GM18519 (cell line): ENCODE measurements at regions not wholly inside any gene's neighbourhood (a gene's known extent, or its start where the extent isn't known, plus 50 kb on each side); places are given as distances from the start of the nearest gene placed in this dataset.

ENCODE experiments used
- ATAC-seq: cut with Tn5 transposase; IDR thresholded peaks from one replicate; pipeline ENCODE4 v1.9.1; 2021; ENCODE audit warnings: mild to moderate bottlenecking, moderate library complexity; ENCODE audit not compliant: unreplicated experiment, low FRiP score

DNA sequence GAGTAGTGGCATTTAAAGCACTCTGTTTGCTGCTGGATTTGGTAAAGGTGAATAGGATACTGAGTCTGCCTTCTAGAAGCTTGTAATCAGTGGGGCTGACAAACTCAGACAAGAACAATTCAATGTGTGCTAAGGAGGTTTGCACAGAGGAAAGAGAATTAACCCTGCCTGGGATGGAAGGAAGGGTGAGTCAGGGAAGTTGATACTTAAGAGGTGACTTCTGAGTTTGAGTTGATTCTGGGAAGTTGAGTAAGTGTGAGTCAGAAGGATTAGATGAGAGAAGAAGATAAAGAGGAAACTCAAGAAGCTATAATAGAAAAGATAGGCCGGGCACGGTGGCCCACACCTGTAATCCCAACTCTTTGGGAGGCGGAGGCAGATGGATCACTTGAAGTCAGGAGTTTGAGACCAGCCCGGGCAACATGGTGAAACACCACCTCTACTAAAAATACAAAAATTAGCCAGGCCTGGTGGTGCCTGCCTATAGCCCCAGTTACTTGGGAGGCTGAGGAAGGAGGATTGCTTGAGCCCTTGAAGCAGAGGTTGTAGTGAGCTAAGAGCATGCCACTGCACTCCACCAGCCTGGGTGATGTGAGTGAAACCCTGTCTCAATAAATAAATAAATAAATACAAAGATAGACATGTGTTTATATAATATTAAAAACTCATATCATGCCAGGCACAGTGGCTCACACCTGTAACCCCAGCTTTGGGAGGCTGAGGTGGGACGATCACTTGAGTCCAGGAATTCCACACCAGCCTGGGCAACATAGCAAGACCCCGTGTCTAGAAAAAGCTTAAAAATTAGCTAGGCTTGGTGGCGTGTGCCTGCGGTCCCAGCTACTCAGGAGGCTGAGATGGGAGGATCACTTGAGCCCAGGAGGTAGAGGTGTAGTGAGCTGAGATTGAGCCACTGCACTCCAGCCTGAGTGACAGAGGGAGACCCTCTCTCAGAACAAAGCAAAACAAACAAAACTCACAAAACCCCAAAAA lies 126.8 kb upstream of the CPM start:
- no peak for ATAC-seq

GRCh38 chr12:69061574-69061973 lies 128.6 kb upstream of the CPM start:
- ATAC-seq, result no peak

DNA sequence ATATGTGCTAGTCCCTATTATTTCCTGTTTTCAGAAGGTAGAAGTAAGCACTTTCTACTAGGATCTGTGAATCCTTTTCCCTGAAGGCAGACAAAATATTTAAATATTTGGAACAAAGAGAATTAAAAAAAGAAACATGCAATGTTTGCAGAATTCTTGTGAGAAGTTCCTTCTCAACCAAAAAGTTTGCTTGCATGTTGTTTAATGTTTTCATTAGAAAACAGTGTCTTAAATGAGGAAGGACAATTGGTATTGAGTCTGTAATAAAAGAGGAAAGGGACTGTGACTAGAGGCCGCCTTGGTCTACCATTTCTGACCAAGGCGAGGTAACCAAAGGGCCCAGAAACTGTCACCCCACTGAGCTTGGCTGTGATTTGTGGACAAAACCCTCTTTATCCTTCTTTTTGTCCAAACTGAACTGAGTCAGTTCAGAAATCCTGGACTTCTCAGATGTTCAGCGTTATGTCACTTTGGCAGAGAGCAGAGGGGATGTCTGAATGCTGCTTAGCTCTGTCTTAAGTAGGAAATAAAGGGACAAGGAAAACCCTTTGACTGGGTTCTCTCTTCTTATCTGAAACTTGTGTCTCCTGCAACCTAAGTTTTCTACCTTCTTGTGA lies 129.8 kb upstream of the CPM start:
- no peak for ATAC-seq

- ATAC-seq, result no peak
Measured at GRCh38 chr12:69064734-69065443, 131.9 kb upstream of the CPM start.

- no peak for ATAC-seq
Measured at GRCh38 chr12:69065775-69066174, 132.8 kb upstream of the CPM start.

- no peak for ATAC-seq
Measured at GRCh38 chr12:69066492-69067373, 133.8 kb upstream of the CPM start.

DNA sequence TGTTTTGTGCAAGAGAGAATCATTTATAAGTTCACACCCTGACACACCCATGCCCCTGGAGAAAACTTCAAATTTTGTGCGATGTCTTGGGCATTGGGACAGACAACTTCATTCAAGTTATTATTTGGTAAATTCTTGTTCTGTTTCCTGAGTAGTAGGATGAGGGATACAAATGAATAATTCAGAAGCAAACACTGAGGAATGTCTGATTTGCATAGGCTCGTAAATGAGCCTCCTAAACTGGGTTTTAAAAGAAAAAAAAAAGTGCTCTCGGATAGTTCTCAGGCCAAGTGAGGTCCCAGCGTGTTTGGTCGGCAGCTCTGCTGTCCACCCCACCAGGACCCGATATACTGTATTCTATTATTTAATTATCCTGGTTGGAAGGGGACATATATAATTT lies 134.7 kb upstream of the CPM start:
- no peak for ATAC-seq

DNA sequence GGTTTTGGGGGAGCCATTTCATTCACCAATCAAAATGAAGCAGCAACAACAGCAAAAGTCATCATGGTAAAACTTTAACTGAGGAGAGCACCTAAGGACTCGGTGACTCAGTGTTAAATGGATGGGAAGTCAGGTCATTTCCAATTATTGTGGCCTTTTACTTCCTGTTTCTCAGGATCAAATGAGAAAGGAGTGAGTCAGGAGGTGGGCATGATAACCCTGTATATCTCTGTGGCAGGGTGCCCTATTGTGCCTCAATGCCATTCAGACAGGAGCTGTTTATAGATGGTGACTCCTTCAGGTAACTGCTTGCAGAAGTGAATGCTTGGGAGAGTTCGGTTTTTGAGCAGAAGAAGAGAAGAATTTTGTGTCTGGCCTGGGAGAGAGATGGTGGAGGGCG lies 135.5 kb upstream of the CPM start:
- ATAC-seq, result no peak

DNA sequence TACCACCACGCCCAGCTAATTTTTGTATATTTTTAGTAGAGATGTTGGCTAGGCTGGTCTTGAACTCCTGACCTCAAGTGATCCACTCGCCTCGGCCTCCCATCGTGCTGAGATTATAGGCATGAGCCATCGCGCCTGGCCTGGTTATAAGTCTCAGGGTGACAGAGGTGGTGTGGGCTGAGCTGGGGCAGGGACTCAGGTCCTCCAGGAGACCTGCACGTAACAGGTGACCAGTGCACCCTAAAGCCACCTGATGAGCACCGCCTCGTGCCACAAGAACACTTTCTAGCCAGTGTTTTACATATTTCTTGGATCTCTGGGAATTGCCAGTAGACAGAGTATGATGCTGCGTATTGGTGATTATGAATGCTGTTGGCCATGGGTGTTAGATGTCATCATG lies 136.5 kb upstream of the CPM start:
- no peak for ATAC-seq

DNA sequence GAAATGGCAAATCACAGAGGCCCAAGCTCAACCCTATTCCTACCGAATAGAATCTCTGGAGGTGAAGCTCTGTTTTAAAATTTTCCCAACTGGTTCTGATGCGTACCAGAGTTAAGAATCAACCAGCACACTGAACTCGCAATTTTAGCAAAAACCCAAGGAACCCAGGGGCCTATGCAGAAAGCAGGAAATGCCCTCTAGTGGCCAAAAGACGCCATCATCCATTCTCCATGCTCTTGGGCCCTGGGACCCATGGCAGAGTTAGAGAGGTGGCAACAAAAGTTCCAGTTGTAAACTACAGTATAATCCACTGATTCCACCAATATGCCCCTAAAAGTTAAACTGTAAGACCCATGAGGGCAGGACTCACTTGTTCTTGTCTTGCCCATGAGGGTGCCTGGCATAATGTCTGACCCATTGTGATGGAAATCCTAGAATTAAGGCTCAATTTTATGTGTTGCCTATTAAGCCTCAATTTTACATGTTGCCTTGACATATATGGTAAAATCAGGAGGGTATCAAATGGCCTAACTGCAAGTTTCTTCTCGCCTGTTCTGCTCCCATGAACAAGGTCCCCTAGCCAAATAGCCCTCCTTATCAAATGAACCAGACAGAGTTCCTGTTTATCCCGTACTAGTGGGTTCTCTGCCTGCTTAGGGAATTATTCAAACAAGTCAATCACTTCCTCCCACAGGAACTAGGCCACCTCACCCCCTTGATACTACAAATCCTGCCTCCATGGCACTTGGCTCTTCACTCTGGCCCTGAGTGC lies 137.5 kb upstream of the CPM start:
- no peak for ATAC-seq

DNA sequence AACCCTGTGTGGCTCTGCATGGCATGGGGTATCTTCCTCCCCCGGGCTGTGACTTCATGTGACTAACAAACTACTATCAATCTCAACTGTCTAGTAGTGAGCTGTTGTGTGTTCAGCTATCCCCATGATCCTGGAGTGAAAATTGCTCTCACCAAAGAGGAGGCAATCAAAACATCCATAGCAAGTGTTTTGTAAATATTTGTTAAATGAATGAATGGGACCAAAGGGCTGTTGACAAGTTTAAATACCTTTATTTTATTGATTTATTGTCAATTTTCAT lies 138.1 kb upstream of the CPM start:
- ATAC-seq, result no peak

DNA sequence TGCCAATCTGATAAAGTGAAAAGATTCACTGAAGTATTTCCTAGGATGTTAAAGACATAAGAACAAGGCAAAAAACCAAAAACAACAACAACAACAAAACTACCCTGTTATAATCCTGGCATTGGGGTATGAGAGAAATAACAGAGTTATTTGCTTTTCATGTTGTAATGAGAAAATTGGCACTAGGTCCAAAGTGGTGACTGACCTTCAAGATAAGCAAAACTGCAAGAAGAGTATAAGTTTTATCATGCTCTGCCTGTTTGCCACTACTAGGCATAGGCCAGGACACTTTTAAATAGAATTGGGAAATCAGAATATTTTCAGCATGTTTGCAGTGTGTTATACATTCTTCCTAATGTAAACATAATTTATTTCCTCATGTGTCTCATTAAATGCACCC lies 140.1 kb upstream of the CPM start:
- no peak for ATAC-seq

DNA sequence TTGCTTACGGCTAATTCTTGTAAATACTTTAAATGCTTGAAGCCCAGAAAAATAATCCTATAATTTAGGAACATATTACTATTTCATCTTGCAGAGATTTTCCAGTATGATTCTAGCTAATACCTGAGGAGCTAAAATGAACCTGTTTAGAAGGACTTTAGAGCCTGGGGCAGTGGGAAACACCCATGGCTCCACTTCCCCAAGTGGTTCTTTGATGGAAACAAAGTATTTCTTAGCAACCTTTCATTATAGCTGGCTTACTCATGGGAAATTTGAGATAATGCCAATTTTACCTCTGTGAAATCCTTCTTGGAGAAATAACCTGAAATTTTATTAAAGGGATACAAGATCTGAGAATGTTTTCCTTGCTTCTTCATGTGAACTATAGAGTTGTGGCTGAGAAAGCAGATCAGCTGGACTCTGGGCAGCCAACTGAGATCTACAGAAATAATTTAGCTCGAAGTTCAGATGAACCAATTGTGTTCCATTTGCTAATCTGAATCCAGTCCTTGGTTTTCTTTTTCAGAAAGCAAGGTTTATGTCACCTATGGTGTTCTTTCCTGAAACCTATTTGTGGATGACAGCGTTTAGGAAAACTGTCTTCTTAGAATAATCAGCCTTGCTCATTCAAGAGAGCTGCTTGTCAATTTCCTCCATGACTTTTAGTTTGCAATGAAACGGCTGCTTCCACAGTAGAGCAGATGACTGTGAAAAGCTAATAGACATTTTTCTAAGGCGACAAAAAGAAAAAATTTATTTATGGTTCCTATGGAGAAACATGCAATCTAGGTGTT lies 141.8 kb upstream of the CPM start:
- no peak for ATAC-seq

DNA sequence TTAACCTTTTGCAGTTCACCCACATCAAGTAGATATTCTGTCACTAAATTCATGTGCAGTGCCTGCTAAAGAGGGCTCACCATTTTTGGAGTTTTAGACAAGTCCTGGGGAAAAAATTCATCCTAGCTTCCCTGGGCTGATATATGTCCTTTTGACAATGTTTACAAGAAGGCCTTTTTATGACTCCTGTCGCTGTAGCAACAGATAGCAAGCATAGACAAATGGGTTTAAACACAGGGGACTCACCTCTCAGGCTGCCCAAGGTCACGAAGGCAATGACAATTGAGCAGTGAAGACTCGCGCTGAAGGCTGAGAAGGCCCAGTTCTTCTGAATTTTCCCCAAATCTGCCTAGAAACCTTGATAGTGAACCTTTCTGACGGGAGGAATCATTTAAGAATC lies 150.7 kb upstream of the CPM start:
- no peak for ATAC-seq

GRCh38 chr12:69084816-69085378 lies 151.9 kb upstream of the CPM start:
- ATAC-seq, result no peak

GRCh38 chr12:69085852-69086251 lies 152.9 kb upstream of the CPM start:
- no peak for ATAC-seq

DNA sequence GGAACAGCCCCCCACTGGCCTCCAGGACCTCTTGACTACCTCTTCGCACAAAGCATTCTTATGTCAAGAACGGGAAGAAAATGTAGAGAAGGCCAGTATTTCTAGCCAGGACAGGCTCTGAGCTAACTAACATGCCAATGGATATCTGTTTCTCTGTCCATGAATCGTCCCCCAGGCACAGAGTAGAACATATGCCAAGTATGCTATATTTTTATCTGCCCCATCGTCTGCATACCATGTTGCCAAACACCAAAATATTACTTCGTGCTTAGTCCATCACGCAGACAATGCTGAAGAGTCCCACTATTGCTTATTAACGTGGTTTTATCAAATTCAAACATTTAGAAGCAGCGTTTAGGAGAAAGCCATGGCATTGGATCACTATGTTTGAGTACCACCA lies 151.4 kb upstream of the CPSF6 start:
- ATAC-seq, result no peak

DNA sequence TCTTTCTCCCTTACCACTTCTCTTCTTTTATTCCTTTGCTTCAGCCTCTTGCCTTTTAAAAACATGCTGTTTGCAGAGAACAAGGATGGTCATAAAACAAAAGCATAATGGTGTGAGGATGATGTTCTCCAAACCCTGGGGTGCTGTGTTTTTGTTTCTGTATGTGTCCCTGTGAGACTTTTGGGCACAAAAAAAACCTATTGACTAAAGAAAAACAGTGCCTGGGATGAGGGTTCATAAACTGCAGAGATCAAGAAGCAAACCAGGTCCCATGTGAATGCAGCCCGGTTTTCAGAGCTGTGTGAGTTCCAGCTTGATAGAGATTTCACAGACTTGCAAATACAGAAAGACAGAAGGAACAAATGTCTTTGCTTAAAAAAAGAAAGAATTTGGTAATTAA lies 148.6 kb upstream of the CPSF6 start:
- ATAC-seq, result no peak
